GM21515 (cell line): ENCODE measurements at regions not wholly inside any gene's neighbourhood (a gene's known extent, or its start where the extent isn't known, plus 50 kb on each side); places are given as distances from the start of the nearest gene placed in this dataset.
"Not testable (repeated sequence)": the region's sequence is repeated elsewhere in the genome, so short reads cannot be mapped to it uniquely, and the experiment has no call there.

Source experiments
- ATAC-seq: cut with Tn5 transposase; IDR thresholded peaks from one replicate; pipeline ENCODE4 v1.9.1; 2021; ENCODE audit not compliant: unreplicated experiment

GRCh38 chr5:84961193-84961592 lies 576.5 kb upstream of the EDIL3 start:
- ATAC-seq: no peak

DNA sequence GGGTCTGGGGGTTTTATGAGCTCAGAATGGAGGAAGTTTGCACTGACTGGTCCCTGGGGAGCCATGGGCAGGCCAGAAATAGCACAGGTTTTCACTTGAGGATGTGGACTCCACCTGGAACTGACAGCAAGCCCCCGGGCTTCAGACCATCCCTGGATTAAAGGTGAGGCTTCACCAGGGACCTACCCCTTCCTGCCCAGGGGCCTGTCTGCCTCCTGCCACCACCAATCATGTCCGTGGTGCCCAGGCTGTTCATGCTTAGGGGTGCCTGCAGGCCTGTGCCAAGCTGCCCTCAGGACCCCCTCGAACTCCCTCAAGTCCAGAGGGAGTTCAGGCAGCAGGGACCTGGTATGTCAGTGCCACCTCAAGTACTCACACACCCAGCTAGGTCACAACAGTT lies 577.2 kb upstream of the EDIL3 start:
- ATAC-seq: no peak

- ATAC-seq: no peak
Measured at GRCh38 chr5:84983093-84983492, 598.4 kb upstream of the EDIL3 start.

DNA sequence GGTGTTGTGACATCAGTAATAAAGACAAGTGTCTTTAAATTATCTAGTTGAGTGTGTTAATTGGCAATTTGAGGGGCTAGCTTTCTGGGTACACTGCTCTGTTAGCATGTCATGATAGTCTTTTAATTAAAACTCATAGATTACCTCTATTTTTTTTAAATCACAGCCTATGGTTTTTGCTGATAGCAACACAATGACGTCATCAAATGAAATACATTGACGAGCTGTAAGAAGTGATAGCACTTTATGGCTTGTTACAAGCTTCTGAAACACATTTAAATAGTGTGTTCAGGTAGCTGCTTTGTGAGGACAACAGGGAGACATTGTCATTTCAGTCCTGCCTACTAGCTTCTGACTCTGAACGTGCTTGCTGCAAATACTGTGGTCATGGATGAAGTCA lies 600.5 kb upstream of the EDIL3 start:
- ATAC-seq: no peak

GRCh38 chr5:84986688-84987087 lies 602.0 kb upstream of the EDIL3 start:
- no peak for ATAC-seq

- ATAC-seq: no peak
Measured at GRCh38 chr5:85000671-85001070, 616.0 kb upstream of the EDIL3 start.

GRCh38 chr5:85002026-85002425 lies 617.3 kb upstream of the EDIL3 start:
- not testable (repeated sequence) for ATAC-seq

DNA sequence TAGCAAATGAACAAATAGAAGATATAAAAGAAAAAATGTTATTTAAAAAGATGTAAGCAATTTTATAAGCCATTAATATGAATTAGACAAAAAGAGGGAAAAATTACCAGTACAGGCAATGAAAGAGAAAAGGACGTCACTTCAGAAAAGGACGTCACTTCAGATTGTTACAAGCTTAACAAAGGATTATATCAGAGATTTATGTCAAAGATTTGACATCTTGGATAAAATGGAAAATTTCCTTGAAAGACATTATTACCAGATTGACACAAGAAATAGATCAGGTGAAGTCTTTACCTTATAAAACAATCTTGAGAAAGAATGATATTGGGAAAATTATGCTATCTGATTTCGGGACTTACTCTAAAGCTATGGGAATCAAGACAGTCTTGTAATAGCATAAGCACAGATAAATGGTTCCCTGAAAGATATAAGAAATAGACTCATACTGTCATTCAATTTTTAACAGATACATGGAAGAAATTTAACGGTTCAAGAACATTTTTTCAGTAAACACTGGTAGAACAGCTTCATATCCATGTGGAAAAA lies 625.4 kb upstream of the EDIL3 start:
- ATAC-seq: no peak

GRCh38 chr5:85017261-85017660 lies 632.6 kb upstream of the EDIL3 start:
- no peak for ATAC-seq

DNA sequence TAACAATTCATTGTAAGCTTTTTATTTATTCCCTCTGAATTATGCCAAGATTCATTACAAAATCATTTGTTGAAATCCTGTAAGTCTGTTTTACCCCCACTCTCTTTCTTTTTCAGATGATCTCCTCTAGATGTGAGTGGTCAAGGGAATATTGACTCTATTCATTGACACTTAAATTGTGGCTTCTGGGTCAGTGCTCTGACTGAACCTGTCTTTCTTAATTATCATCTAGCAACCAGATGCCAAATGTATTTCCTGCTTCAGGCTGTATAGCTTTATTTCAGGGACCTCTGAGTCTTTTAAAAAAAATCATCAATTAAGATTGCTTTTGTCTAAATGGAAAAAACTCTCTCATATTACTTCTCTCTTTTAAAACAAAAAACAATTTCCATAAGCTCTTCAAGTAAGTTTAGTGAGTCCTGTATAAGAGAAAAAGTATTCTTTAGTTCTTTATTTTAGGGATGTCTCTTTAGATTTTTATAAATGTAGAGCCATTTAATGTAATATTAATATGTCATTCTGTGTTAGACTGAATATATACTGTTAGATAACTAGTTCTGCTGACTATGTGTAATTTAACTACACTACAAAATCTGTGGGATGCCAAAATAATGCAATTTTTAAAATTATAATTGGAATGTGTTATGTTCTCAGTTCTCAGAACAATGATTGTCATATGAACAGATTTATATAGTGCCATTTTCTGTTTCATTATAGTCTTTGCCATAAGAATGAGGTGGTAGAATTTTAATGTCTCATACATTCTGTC lies 645.8 kb upstream of the EDIL3 start:
- no peak for ATAC-seq

DNA sequence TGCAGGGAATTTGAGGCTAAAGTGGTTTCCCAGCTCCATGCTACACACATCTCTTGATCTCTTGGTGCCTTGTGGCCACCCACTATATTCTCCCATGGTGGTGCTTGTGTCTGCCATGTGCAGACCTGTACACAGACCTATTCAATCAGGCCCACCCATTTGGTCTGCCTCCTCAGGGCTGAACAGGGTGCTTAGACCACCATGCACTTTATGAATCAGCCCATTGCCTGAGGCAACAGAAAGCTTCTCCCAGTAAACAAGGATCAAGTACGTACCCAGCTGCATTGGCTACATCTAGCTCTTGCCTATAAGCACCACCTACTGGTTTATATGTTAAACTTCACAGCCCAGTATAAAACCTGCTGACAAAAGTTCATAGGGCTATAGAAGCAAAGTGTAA lies 664.3 kb upstream of the EDIL3 start:
- ATAC-seq: no peak

DNA sequence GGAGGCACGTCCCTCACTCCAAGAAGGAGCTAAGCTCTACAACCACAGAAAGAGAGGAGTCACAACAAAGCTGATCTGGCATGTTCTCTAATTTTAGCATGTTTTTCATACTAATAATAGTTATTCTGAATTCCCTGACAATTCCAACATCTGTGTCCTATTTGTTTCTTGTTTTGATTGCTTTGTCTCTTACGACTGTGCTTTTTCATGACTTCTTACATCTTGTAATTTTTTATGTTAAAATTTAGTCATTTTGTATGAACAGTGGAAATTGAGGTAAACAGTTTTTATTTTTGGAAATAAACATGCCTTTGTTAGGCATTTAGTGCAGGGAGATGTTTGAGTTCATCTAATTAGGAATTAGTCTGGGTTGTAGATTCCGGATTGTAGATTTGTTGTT lies 668.1 kb upstream of the EDIL3 start:
- ATAC-seq: no peak

DNA sequence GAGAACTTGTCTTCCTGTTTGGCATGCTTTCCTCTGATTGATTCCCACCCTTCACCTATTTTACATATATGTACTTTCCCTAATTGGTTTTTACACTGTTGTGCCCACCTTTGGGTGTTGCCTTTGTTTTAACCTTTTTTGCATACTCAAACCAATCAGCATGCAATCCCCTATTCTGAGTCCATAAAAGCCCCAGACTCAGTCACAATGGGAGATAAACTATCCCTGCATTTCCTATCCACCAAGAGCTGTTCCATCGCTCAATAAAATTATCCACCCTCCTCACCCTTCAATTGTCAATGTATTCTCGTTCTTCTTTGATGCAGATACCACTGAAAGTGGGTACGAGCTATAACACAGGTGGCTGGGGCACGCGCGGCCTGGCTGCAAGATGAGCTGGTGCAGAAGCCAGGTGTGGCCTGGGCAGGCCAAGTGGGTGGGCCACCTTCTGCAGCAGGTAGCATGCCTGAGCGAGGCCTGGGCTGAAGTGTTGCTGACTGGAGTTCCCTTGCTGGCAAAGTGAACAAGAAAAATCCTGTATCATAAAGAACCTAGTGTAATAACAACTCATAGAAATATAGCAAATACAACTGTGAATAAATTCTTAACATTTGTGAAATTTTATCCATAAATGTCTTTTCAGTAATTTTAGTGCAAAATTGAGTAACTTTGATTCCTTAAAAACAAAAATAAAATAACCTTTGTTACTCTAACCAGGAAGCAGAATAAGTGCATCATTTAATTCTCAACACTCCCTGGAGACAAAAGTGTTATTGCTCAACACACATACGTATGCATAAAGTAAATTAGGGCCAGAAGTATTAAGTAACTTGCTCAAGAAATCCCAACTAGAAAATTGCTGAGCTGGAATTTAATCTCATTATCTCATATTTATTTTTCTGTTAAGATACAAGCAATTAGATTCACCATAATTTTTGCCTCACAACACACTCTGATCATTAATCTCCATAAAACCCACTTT lies 685.3 kb upstream of the EDIL3 start:
- no peak for ATAC-seq

DNA sequence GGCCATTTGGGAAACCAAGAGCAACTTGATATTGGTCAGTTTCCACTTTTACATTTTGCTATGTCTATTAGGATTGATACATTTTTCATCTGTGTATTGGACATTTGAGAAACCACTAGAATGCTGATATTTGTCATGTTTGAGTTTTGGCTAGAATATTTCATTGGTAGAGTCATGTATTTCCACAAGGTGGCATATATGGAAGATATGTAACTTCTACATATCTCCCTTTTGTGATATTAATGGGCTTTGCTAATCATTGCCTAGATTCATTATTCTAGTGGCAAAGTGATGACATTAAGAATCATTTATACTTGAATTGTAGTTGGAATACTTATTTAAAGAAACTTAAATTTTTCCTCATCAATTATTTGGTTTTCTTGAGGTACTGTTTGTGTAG lies 692.9 kb upstream of the EDIL3 start:
- ATAC-seq: no peak

DNA sequence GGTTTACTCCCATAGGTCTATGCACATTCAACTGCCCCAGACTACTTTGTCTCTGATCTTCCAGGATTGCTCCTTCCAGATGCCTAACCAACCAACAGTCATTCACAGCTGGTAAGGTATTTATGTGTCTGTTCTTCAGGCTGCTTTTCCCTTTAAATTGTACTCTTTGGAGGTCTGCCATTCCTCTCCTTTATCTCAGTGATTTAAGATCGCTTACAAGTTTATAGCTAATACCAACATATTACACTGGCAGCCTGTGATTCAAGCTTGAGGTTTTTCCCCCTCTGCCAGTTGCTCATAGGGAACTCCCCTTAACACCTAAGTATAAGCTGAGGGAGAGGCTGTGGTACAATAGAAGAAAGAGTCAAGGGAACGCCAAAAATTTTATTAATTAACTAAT lies 711.7 kb upstream of the EDIL3 start:
- no peak for ATAC-seq

DNA sequence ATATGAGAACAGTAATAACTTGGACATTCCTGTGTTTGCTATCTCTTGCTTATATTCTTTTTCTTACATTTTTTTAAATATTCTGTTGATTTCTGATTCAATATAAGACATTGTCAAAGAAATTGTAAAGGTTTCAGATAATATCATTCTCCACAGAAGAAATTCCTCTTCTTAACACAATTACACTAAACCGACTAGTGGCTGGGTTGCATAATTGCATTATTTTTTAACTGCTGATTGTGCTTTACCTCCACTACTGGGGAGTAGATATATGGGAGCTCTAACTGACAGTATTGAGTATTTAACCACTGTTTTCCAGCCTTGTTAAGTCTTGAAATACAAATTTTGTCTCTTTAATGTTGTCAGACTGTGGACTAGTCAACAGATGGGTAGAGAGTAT lies 723.8 kb upstream of the EDIL3 start:
- no peak for ATAC-seq

GRCh38 chr5:85109616-85110015 lies 724.9 kb upstream of the EDIL3 start:
- ATAC-seq: no peak

- ATAC-seq: no peak
Measured at GRCh38 chr5:85132269-85132668, 747.6 kb upstream of the EDIL3 start.

DNA sequence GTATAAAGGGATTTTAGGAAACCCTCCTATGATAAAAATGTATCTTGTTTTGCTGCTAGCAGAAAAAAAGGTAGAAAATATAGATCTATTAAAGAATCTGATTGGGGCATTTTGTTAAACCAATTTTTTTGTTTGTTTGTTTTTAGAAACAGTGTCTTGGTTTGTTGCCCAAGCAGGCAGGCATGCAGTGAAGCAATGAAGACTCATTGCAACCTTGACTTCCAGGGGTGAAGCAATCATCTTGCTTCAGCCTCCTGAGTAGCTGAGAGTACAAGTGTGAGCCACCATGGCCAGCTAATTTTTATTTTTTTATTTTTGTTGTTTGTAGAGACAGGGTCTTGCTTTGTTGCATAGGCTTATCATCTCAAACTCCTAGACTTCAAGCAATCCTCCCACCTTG lies 755.8 kb upstream of the EDIL3 start:
- ATAC-seq: no peak

GRCh38 chr5:85143138-85143537 lies 758.5 kb upstream of the EDIL3 start:
- ATAC-seq: no peak

DNA sequence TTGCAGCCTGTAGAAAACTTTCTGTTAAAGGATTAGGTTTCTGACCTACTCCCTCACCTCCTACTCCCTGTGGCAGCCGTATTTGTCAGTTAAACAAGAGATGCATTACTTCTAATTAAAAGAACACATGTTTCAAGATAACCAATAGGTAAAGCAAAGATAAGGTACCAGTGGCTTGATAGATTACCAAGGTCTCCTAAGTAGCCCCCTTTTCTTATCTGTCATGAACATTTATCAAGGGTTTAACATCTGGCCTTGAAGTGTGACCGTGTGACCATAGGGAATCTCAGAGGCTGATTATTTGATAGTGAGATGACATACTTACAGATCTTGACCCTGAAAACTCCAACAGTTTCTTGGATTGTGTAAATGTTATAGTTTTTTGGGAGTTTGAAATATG lies 764.0 kb upstream of the EDIL3 start:
- no peak for ATAC-seq

GRCh38 chr5:85159395-85159794 lies 774.7 kb upstream of the EDIL3 start:
- no peak for ATAC-seq
